ENCODE measurements at regions not wholly inside any gene's neighbourhood (a gene's known extent, or its start where the extent isn't known, plus 50 kb on each side); places are given as distances from the start of the nearest gene placed in this dataset.
"Not testable (repeated sequence)": the region's sequence is repeated elsewhere in the genome, so short reads cannot be mapped to it uniquely, and the experiment has no call there.

DNA sequence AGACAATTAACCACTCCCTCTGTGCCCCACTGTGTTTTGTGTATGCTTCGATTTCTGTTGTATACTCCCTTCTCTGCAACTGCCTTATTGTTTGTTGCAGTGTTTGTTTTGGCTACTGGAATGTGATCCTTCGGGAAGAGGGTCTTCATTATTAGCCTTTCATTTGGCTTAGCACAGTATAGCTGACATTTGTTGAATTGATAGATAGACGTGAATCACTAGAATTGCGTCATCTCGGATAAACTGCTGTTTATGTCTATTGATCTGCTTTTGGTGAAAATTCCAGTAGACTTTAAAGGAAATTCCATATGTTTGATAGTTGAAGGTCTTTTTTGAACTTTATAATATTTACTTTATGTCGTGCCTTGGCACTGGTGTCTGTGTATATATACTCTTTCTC lies 189.9 kb upstream of the EYA4 start:
- DNase-seq (ENCODE audit: low spot score) = no peak

DNA sequence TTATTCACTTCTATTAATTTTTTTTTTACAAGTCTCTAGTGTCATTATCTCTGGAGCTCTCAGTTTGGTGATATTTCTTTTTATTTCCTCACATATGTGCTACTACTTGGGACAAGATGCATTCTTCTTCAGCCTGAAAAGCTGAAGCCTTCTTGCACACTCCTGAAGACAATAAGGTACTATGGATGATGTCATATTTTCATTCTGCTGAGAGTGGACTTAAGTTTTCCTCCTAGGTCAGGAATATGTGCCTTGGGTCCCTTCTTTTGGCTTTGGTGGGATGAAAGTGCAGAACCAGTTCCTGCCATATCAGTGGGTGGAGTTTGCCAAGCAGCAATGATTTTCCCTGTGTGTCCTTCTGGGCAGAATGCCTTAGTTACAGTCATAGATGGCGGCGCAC lies 188.7 kb upstream of the EYA4 start:
- no peak for DNase-seq (ENCODE audit: low spot score)

DNA sequence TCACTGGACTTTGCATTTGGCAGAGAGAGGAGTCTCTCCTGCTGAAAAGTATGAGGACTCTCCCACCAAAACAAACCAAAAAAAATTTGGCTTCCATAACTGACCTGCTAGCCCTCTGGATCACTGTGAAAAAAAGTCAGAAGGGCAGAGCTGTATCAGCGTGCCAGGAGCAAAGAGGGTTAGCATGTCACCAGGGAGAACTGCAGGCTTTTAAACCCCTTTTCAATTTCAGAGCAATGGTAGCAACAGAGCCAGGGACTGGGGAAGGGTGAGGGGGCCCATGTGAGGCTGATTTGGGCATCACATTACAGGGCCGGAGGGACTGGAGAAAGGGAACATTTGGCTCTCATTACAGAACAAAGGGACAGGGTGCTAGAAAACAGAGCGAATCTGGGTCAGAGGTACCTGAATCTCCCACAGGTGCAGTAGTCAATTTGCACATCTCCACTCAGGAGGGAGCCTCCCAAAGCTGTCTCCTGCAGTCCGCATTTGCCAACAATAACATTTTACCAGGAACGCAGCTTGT lies 185.7 kb upstream of the EYA4 start:
- DNase-seq (ENCODE audit: low spot score) = no peak

DNA sequence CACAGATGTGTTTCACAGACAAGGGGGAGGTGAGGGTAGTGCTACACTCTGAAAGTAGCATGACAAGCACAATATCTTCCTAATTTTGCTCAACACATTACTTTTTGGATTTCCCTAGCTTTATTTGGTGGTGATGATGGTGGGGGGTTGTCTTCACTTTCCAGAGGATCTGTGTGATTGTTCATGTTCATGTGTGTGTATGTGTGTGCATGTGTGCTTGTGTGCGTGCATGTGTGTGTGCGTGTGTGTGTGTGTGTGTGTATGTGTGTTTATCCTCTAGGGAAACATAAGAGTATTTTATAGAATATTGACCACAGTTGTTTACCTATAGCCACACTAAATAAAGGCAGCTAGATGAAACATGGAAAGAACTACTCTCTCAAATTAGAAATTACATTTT lies 183.8 kb upstream of the EYA4 start:
- no peak for DNase-seq (ENCODE audit: low spot score)

DNA sequence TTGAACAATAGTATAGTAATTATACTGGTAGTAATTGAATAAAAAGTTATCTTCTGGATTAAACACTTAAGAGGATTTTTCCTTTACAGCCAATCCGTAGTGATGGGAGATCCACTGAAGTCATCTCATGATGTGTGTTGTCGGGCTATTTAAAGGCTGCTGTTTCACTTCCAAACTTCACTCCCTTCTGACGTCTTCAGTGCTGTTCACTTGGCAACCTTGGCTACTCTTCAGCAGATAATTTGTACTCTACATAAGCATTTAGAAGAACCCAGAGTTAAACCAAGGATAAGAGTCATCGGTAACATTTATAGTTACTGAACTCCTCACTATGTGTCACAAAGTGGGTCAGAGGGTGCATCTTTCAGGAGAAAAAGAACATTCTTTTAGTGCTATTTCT lies 179.1 kb upstream of the EYA4 start:
- no peak for DNase-seq (ENCODE audit: low spot score)

DNA sequence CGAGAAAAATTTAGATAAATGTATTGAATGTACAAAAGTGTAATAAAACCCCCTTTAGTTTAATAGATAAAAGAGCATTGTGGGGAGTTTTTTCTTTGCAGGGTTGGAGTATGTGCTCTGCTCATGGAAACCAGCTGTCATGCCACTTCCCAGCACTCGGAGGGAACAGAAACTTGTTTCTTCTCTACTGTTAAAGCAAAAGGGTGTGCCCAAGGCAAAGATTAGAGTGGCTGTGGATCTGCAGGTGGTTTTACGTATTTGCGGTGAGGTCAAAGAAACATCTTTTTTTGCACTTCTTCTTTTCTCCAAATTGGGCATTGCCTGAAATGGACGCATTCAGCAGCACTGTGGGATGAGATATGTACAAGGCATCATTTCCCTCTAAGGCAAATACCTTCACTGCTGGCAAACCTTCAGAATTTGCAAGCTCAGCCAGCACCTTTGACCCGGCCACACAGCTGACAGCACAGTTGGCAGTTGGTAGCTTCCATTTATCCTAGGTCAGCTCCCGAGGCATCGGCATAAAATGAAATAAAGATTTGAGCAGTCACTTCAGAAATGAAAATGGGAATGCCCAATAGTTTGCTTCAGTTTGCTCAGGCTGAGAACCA lies 178.4 kb upstream of the EYA4 start:
- peak; percentile 10 for DNase-seq (ENCODE audit: low spot score)

DNA sequence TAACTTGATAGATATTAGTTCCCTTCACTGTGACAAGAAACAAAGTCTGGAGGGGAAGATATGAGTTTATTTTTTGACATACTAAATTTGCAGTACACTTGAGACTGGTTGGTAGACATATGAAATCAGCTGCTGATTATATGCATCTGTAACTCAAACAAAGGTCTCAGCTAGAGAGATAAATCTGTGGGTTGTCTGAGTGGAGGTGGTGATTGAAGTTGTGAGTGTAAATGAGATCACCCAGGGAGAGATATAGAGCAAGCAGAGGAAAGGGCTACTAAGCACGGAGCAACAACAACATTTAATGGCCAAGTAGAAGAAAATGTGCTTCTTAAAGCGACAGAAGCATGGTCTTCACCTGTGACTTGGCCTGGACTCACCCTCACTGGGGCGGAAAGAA lies 173.2 kb upstream of the EYA4 start:
- no peak for DNase-seq (ENCODE audit: low spot score)

DNA sequence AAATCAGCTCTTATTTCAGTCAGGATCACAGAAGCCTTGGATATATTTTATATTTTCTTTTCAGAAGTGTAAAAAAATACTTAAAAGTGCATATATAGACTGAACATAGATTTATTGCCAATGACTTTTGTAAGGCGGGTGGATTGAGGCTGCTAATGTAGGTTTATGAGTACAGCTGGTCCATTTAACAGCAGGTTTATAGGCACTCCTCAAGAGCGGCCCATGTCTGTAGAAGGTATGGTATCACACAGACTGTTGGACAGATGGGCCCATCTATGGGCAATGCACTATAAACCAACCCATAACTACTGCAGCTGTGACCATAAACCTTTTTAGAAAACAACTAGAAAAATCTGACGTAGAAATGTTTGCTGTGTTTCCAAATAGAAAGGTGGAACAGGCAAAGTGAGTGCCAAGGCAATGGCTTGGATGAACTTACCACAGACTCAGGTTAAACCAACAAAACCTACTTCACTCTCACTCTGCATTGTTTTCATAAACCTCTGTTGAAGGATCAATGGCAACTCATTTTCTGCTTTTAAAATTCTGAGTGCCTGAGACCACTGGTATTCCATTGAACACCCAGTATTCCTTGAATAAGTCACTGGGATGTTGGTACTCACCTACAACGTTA lies 170.6 kb upstream of the EYA4 start:
- no peak for DNase-seq (ENCODE audit: low spot score)

DNA sequence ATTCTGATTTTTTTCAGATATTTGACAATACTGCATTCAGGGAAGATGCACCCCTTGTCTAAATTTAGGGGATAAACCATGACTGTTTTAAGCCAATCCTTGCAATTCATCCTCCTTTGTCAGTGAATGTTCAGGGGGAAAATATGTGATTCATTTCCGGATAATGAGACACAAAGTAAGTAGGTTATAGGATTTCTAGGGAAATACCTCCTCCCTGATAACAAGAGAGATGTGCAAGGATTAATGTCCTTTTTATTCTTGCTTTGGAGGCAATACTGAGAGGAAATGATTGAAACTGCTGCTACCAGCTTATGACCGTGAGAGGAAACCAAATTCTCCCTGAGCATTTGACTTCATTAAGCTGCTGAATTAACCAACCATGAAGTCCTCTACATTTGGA lies 161.3 kb upstream of the EYA4 start:
- DNase-seq (ENCODE audit: low spot score) = no peak

DNA sequence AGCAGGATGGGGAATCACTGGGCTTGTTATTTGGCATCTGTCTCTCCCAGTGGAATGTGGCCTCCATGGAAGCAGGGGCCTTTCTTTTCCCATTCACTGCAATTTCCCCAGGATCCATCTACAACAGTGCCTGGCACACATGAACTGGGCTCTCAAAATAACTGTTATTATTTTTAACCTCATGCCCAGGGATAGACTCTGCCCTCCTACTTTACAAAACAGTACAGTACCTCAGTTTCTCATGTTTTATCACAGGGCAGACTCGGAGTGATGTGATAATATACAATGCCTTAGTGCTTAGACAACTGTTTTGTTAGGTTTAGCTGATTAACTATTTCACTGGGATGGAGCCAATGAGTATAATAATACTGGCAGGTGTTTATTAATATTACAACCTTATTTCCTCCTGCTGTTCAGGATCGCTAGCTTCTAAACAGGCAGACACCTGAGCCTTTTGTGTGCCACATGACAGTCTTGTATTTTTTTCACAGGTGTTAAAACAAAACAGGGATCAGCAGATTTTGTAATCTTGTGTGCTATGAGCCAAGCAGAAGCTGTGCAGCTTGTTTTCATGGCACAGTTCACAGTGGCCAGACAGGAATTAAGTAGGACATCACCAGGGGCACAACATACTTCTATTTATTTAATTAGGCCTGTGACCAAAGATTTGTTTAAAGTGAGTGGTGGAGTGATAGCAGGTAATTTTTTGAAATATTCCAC lies 157.7 kb upstream of the EYA4 start:
- DNase-seq (ENCODE audit: low spot score) = no peak

DNA sequence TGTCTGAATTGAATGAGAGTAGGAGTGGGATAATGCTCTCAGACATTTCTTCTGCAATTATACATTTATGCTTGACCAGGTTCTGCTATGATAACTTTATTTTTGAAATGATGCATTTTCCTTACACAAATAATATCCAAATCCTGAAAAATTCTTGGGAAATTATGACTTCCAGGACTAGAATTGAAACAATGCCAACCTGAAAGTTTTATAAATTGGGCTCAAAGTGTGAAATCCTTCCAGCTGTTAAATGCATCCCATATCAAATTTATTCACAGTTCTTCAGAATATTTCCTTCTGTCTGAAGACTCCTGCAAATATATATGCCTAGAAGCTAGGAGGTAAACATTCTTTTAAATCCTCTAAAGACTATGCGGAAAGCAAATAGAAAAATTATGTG lies 155.7 kb upstream of the EYA4 start:
- DNase-seq (ENCODE audit: low spot score) = no peak

DNA sequence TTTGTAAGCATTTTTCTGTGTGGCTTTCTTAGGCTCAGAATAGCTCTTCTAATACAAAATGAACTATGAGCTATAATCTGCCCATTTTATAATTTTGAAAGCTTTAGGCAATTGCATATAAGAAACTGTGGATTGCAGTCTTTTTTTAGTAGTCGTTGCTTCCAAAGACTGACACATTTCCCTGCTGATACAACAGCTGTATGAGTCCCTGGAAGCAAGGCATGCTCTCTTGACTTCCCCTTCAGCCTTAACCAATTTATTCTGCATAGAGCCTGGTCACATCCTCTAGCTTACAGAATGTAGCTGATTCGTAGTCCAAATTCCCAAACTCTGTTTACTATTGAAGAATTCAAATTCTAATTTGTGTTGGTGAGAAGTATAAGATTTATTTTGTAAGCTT lies 155.3 kb upstream of the EYA4 start:
- no peak for DNase-seq (ENCODE audit: low spot score)

DNA sequence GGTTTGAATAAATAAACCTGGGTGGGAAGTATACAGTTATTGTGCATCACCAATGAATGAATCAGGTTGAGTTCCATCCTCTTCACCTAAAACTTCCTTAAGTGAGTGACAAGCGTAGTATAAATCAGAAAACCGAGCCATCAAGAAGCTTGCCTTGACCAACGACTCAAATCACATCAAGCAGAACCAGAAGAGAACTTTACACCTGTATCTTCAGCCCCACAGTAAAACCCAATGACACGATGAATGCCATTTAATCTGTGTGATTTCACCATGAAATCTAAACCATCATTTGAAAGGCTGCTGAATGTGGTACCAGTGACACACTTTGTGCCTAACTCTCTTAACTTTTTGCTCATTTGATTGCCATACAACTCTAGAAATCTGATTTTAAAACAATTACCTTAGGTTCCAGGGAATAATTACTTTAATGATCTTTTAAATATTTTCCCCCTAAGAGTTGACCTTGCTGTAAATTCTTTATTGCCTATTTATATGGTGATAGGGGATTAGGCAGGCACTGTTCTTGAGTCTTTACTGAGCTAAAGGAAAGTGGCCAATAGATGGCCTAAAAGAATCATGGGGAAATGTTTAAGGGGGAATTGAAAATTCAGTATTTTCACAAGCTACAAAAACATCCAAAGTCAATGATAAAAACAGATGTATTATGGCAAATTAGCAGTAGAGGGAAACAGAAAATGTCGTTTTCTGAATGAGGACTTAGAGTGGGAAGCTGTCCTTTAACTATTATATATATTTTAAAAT lies 152.0 kb upstream of the EYA4 start:
- DNase-seq (ENCODE audit: low spot score) = no peak

DNA sequence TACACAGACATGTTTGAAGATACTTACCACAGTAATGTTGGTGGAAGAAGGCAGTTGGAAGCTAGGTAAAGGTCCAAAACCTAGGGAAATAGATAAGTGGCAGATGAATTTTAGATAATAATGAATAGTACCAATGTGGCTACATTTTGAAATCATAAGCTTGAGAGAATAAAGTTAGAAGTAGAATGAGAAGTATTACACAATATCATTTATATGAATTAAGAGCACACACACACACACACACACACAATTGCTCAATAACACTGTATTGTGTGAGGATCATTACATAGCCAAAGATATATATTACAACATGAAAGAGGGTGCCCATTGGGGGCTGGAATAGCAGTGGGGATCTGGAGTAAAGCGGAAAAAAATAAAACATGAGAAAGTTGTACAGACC lies 149.0 kb upstream of the EYA4 start:
- no peak for DNase-seq (ENCODE audit: low spot score)

DNA sequence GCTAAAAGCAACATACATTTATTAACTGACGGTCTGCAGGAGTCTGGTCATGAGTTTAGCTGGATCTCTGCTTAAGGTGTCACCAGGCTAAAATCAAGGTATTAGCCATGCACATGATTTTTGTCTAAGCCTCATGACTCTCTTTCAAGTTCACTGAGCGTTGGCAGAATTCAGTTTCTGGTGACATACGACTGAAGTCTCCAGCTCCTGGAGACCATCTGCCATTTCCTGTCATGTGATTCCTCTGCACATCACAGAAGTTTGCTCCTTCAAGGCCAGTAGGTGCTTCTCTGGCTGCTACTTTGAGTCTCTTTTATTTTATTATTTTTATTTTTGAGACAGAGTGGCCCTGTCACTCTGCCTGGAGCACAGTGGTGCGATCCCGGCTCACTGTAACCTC lies 148.4 kb upstream of the EYA4 start:
- DNase-seq (ENCODE audit: low spot score) = no peak

DNA sequence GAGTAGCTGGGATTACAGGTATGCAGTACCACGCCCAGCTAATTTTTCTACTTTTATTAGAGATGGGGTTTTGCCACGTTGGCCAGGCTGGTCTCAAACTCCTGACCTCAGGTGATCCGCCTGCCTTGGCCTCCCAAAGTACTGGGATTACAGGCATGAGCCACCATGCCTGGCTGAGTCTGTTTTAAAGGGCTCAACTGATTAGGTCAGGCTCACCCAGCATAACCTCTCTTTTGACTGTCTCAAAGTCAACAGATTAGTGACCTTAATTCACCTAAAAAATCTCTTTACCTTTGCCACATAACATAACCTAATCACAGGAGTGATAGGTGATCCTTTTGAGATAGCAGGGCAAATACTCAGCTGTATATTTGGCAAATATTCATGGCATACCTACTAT lies 147.9 kb upstream of the EYA4 start:
- DNase-seq (ENCODE audit: low spot score) = not testable (repeated sequence)

DNA sequence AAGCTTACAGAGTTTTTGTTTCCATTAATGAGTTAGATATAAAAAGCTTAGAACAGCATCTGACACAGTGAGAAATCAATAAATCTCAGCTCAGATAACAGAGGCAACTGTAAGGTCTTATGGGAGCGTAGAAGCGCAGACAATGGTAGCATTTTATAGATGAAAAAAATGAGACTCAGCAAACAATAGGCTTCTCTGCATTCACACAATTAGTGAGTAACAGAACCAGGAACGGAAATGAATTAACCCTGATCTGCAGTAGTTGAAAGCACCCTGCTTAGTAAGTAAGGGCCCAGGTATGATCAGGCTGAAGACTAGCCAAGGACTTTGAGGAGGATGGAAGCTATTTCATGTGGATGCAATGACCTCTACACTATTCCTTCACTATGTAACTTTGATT lies 147.2 kb upstream of the EYA4 start:
- DNase-seq (ENCODE audit: low spot score) = peak; percentile 42

DNA sequence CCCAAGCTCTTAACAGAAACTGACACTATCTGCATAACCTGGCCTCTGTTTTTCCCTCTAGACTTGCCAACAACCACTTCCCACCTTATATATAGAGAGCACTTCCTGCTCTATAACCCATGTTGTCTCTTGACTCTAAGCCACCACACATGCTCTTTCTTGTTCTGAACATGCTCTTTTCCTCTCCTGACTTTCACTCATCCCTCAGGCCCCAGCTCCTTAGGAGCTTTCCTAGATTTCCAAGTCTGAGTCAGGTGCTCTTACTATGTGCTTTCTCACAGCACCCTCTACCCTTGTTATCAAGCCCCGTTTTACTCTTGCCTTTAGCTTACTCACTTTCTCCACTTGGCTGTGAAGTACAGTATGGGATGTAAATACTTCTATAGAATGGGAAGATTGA lies 143.9 kb upstream of the EYA4 start:
- DNase-seq (ENCODE audit: low spot score) = no peak

DNA sequence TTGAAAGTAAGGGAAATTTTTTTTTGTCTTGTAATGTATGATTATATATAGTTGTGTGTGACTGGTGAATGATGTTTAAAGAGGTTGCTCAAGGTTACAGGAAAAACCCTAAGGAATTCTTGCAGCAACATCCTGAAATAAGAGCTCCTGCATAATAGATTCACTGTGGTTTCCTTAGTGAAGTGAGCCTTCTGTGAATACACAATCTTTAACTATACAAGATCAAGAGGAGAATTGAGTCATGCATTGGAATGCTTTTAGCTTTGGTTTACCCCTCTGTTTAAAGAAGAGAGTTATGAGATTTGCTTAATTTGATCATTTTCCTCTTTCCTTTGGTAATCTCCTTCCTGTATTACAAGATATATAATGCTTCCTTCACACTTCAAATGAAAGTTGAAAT lies 141.6 kb upstream of the EYA4 start:
- peak; percentile 62 for DNase-seq (ENCODE audit: low spot score)

DNA sequence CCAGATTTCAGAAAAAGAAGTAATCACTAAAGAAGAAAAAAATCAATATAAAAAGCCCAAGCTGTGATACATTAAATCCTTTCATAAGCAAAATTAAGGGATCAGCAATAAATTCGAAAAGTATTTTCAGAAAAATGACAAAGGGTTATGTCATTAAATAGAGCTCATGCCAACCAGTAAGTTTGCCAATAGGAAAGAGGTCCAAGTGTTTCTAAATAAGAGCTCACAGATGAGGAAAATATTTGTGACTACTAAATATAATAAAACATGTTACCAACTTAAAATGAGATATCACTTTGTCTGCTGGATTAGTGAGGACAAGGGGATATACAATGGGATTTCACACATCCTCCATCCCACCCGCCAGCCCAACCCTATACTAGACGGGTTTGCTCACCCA lies 140.3 kb upstream of the EYA4 start:
- no peak for DNase-seq (ENCODE audit: low spot score)

DNA sequence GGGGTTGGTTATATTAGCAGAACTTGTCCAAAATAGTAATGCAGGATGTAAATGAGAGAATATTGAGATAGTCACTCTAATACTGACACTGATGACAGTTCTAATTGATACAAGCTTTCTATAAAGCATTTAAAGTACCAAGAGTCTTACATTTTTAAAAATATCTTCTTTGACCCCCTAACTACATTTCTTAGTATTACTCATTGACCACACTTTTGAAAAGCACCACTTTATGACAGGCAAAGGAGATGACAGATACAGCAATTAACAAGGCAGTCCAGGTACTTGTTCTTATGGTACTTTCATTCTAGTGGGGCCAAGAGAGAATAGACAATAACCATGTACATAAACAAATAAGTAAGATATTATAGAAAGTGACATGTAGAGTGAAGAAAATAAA lies 139.4 kb upstream of the EYA4 start:
- no peak for DNase-seq (ENCODE audit: low spot score)

DNA sequence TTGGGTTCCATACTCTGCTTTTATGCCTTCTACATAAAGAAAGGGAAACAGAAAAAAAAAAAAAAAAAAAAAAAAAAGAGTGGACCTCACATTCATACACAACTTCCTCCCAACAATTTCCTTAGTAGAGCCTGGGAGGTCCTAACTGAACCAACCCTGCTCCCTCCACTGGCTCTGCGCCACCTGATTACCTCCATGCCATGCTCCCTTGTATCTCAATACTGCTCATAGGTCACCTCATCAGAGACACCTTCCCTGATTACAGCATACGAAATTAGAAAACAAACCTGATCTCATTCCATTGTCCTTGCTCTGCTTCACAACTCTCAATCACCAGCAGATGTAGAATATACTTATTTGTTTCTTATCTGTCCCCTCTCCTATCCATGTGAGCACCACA lies 134.2 kb upstream of the EYA4 start:
- no peak for DNase-seq (ENCODE audit: low spot score)

DNA sequence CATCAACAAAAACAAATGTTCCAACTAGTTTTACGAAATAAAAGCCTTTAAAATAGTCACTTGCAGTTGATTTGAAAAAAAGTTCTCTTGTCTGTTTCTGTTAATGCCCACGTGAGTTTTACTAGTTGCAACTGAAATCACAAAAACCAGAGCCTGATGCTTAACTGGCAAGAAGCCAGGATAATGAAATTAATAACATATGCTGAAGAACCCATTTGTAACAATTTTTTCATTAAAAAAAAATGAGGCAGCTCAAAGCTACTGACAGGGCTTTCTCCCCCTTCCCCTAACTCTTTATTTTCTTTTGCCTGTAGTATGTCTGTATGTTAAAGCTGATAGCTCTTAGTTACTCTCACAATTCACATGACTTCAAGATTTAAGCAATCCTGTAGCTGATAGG lies 132.7 kb upstream of the EYA4 start:
- DNase-seq (ENCODE audit: low spot score) = no peak
